GM12872 (cell line): ENCODE measurements at regions not wholly inside any gene's neighbourhood (a gene's known extent, or its start where the extent isn't known, plus 50 kb on each side); places are given as distances from the start of the nearest gene placed in this dataset.

Experiments used
- TF ChIP-seq, protein P1 (sequence below): IDR thresholded peaks from 3 replicates; pipeline ENCODE4 v1.5.1; 2011; ENCODE audit warnings: low read depth, mild to moderate bottlenecking, low read length, moderate library complexity; ENCODE audit not compliant: insufficient read depth

DNA sequence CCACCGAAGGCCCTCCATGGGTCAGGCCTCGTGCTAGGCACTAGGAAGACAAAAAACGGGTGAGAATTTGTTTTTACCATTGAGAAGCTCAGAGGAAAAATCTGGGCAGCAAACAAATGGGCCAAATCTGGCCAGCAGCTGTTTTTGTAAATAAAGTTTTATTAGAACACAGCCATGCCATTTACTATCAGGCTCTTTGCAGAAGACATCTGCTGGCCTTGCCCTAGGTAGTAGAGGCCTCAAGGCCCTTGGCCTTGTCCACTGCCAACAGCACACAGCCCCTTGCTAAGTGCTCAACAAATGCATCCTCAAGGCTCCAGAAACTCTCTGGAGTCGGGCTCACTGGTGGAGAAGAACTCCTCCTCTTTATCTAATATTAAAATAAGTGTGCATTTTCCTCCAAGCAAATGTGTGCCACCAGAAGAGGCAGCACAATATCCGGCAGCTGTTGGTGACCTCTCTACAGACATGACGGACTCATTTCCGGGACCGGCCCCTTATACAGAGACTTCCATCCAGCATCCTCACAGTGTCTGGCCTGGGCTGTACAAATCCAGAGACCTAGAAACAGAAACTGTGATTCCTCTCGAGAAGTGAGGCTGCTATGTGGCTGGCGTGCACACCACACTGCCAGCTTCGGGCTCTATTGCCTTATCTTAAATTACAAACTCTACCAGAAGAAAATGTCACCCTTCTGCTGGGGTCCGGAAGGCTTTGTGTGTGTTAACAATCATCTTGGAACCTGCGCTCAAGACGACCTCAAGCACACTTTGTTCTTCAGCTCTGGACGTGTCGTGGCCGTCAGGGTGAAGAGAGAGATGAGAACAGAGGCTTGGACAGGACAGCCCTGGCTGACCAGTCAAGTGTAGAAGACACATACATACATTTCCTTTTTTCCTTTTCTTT lies 203.9 kb downstream of the TOMM20 start:
- TF ChIP-seq, protein P1, sequence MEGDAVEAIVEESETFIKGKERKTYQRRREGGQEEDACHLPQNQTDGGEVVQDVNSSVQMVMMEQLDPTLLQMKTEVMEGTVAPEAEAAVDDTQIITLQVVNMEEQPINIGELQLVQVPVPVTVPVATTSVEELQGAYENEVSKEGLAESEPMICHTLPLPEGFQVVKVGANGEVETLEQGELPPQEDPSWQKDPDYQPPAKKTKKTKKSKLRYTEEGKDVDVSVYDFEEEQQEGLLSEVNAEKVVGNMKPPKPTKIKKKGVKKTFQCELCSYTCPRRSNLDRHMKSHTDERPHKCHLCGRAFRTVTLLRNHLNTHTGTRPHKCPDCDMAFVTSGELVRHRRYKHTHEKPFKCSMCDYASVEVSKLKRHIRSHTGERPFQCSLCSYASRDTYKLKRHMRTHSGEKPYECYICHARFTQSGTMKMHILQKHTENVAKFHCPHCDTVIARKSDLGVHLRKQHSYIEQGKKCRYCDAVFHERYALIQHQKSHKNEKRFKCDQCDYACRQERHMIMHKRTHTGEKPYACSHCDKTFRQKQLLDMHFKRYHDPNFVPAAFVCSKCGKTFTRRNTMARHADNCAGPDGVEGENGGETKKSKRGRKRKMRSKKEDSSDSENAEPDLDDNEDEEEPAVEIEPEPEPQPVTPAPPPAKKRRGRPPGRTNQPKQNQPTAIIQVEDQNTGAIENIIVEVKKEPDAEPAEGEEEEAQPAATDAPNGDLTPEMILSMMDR, result 0 out of 3 replicates have a peak, but pooled peaks have one; percentile 5

DNA sequence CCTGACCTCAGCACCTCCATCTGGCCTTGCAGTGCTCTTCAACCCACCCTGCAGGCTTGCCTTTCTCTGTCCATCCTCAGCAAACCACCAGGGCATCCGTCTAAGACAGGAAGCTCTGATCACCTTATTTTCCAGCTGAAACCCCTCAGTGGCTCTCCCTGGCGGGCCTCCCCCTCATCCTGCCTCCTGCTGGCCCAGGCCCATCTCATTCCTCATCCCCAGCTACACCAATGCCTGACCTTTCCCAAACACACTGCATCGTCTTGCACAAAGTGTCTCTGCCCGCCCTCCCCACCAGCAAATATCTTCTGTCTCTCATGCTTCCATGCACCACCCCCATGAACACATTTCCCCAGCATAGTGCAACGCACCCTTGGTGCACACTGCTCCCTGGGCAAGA lies 205.0 kb downstream of the TOMM20 start:
- TF ChIP-seq, protein P1, result no peak

DNA sequence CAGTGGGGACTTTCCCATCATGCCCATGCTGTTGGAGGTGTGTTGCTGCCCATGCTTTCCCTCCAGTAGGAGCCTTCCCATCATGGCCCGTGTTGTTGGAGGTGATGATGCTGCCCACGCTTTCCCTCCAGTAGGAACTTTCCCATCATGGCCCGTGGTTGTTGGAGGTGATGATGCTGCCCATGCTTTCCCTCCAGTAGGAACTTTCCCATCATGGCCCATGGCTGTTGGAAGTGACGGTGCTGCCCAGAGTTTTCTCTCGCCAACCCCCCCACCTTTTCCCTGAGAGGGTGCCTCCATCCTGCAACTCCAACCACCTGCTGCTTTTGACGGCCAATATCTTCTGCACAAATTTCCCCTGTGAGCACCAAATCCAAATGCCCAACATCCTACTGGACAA lies 205.7 kb downstream of the TOMM20 start:
- TF ChIP-seq, protein P1, result no peak

DNA sequence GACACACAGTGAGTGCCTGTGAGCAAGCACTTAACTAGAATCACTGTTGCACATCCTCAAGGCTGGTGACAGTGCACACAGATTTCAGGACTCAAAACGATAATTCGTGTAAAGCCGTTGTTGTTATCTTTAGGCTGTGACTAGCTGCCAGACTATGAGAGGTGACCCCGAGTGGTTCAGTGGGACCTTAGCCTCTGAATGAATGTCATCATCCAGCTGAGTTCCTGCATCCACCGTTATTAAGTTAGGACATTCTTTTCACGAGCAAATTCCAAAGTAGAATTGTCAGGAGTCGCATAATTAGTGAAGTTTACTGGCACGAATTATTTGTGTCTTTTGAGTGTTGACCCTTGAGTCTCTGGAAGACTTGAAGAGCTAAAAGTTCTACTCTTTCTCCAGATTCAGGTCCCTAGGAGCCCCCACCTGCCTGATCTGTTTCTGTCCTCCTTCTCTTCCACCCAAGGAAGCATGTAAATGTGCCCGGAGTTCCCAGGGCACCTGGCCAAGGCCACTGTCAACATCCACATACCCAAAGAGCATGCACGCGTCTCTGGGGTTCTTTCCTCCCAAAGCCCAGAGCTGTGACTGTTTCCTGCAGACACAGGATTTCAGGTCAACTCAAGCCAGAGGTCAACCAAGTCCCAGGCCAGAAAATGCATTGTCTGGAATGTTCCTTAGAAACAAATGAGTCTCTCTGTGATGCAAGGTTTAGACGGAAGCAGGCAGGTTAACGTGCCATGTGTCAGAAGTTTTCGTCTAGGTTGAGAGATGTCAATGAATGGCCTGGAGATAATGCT lies 207.2 kb downstream of the TOMM20 start:
- TF ChIP-seq, protein P1, result no peak

DNA sequence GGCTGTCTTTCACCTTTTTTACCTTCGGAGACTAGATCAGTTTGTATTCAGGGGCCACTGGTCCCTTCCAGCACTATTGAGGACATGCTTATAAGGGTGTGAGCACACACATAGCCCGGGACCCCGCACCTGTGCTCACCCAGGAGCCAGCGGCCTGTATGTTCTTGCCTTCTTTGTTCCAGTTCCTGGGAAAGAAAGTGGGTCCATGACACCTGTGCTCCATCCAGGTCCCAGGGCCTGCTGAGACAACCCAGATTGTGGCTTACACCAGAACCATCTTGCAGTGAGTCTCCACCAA lies 207.8 kb downstream of the TOMM20 start:
- TF ChIP-seq, protein P1, result no peak

DNA sequence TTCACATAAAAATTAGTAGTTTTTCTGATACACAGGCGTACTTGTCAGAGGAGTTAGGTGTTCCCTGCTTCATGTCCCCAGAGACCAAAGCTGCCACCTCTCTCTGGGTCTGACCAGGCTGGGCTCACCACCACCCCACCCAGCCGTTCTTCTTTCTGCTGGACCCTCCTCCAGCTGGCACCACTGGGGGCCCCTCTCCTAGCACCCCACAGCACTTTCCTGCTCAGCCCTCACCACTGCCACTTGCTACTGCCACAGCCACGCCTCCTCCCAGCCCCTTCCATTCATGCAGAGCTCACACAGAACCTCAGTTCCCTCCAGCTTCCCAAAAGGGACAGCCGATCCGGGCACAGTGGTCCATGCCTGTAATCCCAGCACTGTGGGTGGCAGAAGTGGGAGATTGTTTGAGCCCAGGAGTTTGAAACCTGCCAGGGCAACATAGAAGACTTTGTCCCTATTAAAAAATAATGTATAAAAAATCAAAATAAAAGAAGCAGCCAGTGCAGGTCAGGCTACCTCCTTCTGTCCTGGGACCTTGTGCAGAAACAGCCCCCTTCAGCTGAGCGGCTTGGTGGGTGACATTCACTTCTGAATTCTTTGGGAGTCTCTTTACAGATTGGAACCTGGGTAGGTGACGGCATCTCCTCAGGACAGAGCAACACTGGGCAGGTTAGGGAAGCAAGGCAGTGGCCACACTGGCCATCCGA lies 208.3 kb downstream of the TOMM20 start:
- TF ChIP-seq, protein P1, result no peak
